ENCODE measurements at regions not wholly inside any gene's neighbourhood (a gene's known extent, or its start where the extent isn't known, plus 50 kb on each side); places are given as distances from the start of the nearest gene placed in this dataset.
"Not testable (repeated sequence)": the region's sequence is repeated elsewhere in the genome, so short reads cannot be mapped to it uniquely, and the experiment has no call there.

DNA sequence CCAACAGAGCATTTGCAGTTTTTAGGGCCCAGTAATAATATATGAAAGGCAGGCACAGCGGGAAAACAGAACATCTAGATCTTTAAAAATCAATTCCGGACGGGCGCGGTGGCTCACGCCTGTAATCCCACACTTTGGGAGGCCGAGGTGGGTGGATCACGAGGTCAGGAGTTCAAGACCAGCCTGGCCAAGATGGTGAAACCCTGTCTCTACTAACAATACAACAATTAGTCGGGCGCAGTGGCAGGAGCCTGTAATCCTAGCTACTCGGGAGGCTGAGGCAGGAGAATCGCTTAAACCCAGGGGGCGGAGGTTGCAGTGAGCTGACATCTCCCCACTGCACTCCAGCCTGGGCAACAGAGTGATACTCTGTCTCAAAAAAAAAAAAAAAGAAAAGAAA is 88.5 kb upstream of the MSH6 start:
- intact Hi-C loops (cut with micrococcal nuclease); ATAC-seq; DNase-seq: not testable (repeated sequence)

DNA sequence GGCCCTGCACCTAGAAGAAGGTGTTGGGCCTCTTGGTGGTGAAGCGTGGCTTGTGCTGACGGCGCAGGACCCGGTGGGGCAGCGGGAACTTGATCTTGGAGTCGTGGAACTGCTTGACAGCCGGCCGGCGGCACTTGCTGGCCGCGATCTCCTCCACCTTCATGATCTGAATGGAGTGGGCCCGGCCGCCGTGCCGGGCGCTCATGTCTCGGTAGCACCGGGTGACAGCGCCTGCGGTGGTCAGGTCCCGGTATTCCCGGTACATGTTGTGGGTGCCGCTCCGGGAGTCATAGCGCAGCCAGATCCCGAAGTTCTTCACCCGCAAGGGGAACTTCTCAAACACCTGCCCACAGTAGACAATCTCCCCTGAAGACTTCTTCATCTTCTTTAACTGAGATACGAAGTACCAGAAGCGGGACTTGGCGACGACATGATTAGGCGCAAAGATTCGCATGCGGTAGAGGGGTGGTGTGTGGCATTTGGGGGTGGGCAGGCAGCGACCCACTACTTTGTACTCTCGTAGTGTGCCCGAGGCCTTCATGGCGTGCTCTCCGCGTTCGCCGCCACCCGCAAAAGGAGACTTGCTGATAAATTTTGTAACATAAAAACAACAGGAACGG is 92.1 kb upstream of the MSH6 start:
- ATAC-seq; intact Hi-C loops (cut with micrococcal nuclease): not testable (repeated sequence)

DNA sequence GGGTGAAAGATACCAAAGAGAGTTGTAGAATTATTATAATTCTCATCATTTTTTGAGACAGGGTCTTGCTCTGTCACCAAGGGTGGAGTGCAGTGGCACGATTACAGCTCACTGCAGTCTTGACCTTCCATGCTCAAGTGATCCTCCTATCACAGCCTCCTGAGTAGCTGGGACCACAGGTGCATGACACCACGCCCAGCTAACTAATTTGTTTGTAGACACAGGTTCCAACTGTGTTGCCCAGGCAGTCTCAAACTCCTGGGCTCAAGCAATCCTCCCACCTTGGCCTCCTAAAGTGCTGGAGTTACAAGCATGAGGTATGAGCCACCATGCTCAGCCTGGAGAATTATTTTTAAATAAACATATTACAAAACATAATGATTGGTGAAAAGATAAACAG is 92.8 kb upstream of the MSH6 start:
- DNase-seq (no peak), ATAC-seq (no peak)
- intact Hi-C loops (cut with micrococcal nuclease) = no loop called here

More for the DNA sequence above, 92.1 kb upstream of the MSH6 start:
- not testable (repeated sequence) for DNase-seq

DNA sequence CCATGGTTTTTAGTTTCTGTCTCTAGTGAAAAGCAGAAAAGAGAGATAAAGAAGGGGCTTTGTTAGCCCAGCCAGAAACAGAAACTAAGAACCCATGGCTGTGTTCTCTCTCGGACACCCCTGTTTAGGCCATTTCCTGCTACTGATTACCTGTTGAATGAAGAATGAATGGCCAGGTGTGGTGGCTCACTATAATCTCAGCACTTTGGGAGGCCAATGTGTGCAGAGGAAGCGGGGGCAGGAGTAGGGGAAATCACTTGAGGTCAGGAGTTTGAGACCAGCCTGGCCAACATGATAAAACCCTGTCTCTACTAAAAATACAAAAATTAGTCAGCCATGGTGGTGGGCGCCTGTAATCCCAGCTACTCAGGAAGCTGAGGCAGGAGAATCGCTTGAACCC is 93.8 kb upstream of the MSH6 start:
- intact Hi-C loops (cut with micrococcal nuclease); DNase-seq; ATAC-seq: not testable (repeated sequence)

DNA sequence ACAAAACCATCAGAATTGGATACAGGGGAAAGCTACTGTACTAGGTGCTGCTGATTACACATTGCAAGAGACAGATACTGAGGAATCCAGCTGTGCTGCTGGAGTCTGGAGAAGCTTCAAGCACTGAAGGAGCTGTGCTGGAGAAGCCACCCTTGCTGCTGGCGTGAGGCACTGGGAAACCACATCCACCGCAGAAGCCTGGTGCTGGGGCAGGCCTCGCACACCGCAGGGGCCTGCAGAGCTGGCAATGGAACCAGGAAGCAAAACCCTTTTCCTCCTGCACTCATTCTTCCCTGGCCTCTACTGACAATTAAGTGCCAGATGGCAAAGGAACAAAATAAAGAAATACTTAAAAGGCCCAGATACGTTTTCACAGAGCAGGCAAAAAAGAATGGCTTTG is 94.4 kb upstream of the MSH6 start:
- no peak for DNase-seq
- intact Hi-C loops (cut with micrococcal nuclease) = no loop called here
- no peak for ATAC-seq

DNA sequence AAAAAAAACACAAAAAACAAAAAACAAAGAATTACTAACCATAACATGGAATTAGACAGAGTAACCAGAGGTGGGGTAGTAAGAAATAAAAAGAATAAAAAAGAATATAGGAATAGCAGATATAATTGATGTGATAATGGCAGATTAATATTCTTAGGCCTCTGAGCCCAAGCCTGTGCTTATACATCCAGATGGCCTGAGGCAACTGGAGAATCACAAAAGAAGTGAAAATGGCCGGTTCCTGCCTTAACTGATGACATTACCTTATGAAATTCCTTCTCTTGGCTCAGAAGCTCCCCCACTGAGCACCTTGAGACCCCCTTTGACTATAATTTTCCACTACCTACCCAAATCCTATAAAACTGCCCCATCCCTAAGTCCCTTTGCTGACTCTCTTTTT is 95.1 kb upstream of the MSH6 start:
- no peak for ATAC-seq
- no peak for DNase-seq
- intact Hi-C loops (cut with micrococcal nuclease) = no loop called here

DNA sequence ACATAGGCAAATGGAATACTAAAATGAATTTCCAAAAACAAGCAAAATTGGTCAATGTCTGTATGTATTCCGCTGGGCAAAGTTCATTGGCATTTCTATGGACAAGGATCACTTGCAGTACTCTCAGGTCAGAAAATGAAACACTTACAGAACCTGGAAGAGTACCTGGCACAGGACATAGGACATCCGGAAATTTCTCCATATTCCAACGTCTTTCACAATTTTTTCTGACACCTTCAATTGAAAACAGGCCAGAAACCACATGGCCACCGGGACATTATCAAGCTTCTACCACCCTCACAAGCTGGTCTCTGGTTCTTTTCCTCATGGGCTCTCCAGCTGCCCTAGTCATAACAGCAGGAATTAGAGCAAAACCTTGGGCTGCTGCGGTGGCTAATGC is 96.9 kb upstream of the MSH6 start:
- ATAC-seq = no peak
- DNase-seq = no peak
- intact Hi-C loops (cut with micrococcal nuclease) = no loop called here

DNA sequence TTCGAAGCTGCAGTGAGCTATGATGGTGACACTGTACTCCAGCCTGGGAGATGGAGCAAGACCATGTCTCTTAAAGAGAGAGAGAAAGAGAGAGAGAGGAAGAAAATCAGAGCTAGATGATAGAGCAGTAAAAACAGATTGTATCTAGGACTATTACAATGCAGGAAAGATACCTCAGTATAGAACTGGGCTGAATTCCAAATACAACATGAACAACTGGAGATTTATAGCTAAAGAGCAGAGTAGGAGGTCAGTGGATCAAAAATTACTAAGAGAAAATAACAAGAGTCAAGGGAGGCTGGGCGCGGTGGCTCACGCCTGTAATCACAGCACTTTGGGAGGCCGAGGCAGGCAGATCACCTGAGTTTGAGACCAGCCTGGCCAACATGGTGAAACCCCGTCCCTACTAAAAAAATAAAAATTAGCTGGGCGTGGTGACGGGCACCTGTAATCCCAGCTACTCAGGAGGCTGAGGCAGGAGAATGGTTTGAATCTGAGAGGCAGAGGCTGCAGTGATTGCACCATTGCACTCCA is 100.7 kb upstream of the MSH6 start:
- intact Hi-C loops (cut with micrococcal nuclease) = no loop called here
- no peak for ATAC-seq
- DNase-seq = no peak

DNA sequence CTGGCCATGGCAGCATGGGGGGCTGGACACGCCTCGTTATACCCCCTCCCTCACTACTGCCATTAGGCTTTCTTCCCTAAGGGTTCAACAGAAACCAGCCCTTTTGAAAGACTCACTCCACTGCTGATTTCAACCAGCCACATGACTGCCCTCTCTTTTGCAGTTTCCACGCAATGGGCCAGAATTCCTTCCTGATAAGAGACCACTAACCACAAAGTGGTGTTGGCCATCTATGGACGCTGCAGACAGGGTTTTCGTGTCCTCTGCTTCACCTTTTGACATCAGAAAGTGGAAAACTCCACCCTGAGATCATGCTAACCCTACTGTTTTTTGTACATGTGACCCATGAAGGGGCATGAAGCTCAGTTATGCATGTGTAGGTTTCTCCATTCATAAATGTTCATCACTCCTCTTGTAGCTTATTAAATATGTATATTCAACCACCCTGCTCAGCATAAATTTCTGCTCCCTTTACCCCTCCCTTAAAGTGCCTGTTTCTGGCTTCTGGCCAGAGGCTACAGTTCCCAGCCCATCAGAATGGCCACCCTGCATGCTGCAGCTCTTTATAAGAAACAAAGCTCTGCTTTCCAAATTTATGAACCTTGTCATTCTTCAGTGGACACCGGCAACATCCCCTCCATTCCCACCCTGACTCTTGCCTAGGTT is 105.6 kb upstream of the KCNK12 start:
- intact Hi-C loops (cut with micrococcal nuclease) = no loop called here
- no peak for ATAC-seq
- no peak for DNase-seq

DNA sequence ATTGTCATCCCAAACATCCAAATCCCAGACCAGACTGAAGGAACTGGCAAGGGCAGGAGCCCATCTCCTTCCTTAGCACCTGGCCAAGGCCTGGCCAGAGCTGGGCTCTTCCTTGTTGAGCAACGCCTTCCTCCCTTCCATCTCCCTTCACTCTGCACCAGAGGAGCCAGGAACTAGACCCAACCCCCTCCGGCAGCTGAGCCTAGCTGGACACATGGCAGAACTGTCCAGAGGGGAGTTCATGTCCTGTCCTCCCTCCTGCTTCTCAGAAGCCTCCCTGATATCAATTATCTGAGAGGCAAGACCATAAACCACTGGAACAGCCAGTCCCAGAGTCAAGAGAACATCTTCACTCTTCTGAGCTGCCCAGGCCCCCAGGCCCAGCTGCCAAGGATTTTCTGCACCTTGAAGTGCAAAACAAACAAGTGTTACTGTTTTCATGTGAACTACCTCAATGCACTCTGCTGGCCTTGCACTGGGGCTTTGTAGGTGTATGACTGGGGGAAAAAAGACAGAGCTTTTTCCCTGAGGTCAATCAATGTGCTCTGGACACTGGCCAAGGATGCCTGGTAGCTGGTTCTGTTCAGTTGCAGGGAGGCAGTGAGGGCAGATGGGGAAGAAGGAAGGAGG is 104.5 kb upstream of the KCNK12 start:
- intact Hi-C loops (cut with micrococcal nuclease) = no loop called here
- ATAC-seq (no peak), DNase-seq (no peak)

DNA sequence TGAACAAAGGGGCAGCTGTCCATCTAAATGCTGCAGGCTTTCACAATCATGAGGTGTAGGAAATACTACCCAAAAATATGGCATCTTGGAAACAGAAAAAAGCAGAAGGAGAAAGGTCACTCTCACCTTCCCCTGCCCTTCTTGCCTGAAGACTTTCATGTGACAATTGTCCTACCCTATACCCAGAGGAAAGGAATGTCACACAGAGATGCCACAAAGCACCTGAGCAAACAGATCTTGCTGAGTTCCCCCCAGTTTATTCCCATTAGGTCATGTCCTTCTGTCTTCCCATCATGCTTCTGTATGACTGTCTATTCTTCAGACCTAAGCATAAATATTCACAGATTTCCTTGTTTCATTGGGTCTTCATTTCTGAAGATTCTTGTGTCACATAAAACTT is 95.5 kb upstream of the KCNK12 start:
- DNase-seq (no peak), ATAC-seq (no peak)
- intact Hi-C loops (cut with micrococcal nuclease) = no loop called here

DNA sequence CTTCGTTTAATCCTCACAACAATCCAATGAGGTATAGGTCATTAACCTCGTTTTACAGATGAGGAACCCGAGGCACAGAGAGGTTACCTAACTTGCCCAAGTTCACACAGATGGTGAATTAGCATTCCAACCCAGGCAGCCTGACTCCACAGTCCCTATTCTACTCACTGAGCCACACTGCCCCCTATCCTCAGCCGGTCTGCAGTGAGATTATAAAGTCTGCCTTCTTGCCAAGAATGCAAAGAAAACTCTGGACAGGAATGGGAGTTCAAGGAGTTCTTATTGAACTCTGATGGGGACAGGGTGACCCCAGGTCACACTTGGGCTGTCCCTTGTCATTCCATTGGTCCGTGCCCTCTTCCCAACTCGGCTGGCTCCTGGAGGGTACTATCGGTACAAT is 94.0 kb upstream of the KCNK12 start:
- DNase-seq (no peak), ATAC-seq (no peak)
- intact Hi-C loops (cut with micrococcal nuclease) = no loop called here

DNA sequence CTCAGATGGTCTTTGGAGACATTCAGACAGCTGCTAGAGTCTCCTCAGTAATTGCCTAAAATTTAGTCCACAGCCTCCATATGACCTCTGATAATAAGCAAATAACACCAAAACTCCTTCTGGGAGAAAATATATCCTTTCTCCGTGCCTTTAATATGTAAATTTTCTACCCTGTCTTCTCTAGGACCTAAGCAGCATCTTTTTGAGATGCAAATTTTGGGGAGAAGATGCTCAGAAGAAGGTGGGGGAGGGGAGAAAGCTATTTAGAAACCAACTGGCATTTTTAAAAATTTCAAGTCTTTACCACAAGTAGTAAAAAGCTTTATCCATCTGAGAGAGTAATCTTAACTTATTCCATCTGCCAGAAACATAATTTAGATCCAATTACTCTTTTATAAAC is 91.8 kb upstream of the KCNK12 start:
- DNase-seq = no peak
- intact Hi-C loops (cut with micrococcal nuclease) = no loop called here
- no peak for ATAC-seq

DNA sequence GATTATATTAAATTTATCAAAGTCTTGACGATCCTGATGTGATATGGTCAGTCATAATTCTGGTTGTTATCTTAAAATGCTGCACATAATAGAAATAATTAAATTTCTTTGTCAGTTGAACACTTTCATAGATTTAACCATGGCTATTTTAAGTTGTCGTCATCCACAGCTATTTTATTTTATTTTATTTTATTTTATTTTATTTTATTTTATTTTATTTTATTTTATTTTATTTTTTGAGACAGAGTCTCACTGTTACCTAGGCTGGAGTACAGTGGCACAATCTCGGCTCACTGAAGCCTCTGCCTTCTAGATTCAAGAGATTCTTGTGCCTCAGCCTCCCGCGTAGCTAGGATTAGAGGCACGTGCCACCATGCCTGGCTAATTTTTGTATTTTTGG is 90.5 kb upstream of the KCNK12 start:
- DNase-seq = no peak
- intact Hi-C loops (cut with micrococcal nuclease) = no loop called here
- ATAC-seq = no peak

DNA sequence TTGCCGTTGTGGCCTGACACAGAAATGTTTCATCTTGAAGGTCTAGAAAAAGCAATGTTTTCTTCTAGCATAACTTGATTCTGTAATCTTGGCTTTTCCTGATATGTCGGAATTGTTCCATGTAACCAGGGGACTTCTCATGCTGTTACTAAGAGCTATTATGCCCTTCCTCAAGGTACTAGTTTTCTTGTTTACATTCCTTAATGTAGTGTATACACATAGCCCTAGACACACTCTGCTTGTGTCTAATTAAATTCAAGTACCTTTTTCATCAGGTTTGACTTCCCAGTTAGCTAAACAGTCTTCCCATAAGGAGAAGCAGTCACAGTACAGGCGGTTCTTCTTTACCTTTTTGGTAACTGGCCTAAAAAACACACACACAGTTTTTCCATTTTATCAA is 89.4 kb upstream of the KCNK12 start:
- intact Hi-C loops (cut with micrococcal nuclease) = no loop called here
- no peak for DNase-seq
- no peak for ATAC-seq

DNA sequence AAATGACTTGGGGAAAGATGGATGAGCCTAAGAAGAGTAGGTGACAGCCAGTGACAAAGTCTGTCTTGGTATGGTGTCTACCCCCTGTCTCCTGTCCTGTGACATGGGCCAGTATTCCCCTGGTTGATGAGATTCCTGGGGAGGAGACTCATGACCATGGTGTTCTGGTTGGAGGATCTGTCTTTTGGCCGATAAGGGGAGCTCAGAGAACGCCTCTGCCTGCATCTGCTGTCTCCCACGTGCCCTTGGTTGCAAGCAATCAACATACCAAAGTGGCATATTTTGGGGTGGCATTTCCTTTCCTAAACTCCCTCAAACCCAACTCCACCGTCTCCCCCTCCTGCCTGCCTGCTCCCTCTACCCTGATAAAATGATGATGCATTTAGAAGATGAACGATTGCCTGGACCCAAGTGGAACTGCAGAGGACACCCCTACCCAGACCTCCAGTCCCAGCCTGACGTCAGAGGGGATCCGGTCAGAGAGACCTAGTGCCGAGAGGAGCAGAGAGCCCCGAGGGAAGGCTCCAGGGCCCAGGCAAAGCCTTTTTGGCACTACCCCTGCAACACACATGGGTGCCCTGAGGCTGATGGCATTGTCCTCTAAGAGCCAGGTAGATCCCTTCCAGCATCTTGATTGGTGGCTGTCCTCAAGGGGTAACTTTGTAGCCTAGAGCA is 88.0 kb upstream of the KCNK12 start:
- DNase-seq (no peak), ATAC-seq (no peak)
- intact Hi-C loops (cut with micrococcal nuclease) = no loop called here

DNA sequence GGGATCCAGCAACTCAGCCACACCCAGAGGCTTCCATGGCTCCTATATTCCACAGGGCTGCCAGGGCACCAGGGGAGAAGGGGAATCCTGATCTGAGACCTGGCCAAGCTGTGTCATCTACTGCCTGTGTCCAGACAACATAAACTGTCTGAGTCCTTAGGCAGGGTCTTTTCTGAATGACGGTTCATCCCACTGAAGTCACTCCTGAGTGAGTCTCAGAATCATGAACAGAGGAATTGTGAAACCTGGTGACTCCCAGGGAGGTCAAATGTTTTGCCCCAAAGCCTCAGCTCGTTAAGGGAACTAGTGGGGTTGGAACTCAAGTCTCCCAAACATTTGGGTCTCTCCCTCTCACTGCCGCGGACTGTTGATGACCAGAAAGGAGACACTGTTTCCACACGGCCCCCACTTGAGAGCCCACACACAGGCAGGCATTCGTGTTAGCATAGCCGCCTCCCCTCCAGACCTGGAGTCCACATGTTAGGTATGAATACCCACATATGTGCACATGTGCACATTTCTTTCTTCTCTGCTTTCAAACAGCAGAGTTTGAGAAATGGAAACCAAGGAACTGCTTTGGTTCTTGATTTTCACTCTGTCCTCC is 87.2 kb upstream of the KCNK12 start:
- DNase-seq (no peak), ATAC-seq (no peak)
- intact Hi-C loops (cut with micrococcal nuclease) = no loop called here

DNA sequence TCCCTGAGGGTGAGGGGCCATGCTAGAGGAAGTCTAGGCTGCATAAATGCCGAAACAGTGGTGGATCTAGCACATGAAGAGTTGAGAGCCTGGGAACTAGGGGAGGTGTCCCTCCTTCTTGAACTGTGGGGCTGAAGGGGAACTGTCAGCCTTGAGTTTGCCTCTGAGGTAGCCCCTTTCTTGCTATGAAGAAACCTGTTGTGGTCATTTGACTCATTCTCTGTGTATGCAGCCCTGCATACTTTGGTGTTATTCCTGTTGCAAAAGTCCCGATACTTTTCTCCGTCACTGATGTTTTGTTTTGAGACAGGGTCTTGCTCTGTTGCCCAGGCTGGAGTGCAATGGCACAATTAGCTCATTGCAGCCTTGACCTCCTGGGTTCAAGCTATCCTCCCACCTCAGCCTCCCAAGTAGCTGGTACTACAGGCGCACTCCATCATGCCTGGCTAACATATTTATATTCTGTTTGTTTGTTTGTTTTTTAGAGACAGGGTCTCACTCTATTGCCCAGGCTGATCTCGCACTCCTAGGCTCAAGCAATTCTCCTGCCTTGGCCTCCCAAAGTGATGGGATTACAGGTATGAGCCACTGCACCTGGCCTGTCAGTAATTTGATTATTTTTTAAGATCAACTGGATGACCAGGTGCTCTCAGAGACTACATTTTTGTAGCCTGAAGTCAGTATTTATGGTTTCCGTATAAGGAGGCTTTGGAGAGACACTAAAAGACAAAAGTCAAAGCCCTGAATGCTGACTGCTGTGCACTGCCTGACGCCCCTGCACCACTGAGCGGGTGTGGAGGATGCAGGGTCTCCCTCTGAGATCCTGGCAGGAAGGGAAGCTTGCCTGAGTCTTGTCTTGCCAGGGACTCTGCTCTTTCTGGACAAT is 86.2 kb upstream of the KCNK12 start:
- ATAC-seq = no peak
- DNase-seq = no peak
- intact Hi-C loops (cut with micrococcal nuclease) = no loop called here

DNA sequence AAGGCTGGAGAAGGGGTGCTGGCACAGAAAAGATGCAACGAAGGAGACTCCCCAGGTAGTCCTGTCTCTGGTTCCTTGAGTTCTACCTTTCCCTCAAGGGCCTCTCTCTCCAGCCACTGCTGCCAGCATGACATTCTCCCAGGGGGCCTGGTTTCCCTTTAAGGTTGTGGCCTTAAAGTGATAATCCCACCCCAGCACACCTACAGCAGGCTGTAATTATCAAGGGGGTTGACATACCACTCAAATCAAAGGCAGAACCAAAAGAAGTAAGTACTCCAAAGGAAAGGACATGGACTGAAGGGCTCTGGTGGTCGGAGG is 84.7 kb upstream of the KCNK12 start:
- intact Hi-C loops (cut with micrococcal nuclease) = no loop called here
- ATAC-seq = no peak
- no peak for DNase-seq

Data from left ventricle myocardium superior (tissue), 1 donor.